Fibroblast of skin of scalp (primary cell): ENCODE measurements at regions not wholly inside any gene's neighbourhood (a gene's known extent, or its start where the extent isn't known, plus 50 kb on each side); places are given as distances from the start of the nearest gene placed in this dataset.
A peak's percentile ranks its signal among the peaks of the same experiment; 100 is the strongest.
"Not testable (repeated sequence)": the region's sequence is repeated elsewhere in the genome, so short reads cannot be mapped to it uniquely, and the experiment has no call there.

Experiments
- DNase-seq: peaks from one replicate; pipeline ENCODE4 v3.0.0-alpha.2; 2013

GRCh38 chr3:130151555-130151954, 69.9 kb downstream of the ALG1L2 start:
- DNase-seq = not testable (repeated sequence)

GRCh38 chr3:130153247-130153646, 71.6 kb downstream of the ALG1L2 start:
- not testable (repeated sequence) for DNase-seq

DNA sequence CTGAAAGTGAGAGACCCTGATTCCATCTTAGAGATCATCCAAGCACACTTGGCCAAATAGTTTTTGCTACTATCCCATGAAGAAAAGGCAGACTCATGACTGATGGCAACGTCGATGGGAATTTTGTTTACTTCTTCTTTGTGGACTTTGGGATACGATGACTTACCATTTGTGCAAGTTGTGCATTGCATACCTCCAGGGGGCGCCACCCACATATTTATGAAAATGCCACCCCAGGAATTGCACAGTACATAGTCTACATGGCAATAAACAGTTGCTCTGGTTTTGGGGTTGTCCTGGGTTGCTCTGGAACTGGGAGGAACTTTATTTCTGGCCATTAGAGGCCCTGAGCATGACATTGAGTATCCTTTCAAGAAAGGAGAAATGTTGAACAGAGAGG, 73.8 kb downstream of the ALG1L2 start:
- not testable (repeated sequence) for DNase-seq

- DNase-seq = not testable (repeated sequence)
Observed at GRCh38 chr3:130166856-130167255, 85.2 kb downstream of the ALG1L2 start.

GRCh38 chr3:130175195-130175594, 93.6 kb downstream of the ALG1L2 start:
- DNase-seq = not testable (repeated sequence)

DNA sequence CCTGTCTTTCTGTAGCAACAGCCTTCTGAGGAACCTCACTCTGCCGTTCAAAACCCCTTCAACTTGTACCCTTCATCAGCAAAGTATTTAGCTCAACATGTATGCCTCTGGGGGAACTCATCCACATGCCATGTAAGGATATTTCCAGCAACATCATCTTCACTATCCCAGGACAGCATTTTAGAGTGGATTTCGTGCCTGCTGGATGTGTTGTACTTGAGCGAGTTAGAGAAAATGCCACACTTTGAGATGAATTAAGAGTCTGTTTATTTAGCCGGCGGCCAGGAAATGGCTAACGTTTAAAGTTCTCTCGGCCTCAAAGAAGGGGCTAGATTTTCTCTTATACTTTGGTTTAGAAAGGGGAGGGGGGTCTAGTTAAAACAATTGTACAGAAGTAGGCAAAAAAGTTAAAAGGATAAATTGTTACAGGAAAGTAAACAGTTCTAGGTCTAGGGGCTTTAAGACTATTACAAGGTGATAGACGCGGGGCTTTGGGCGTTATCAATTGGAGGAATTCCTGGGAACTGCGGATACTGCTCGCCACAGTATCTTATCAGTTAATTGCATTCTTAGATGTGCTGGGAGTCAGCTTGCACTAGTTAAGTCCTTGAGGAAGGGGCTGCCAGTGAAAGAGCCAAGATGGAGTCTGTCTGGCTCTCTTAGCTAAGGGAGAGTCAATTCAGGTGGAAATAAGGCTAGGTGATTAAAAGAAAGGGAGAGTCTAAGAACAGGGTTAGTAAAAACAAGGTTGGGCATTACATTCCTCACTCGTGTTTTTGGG, 95.0 kb downstream of the ALG1L2 start:
- not testable (repeated sequence) for DNase-seq

- DNase-seq = not testable (repeated sequence)
Observed at GRCh38 chr3:130178835-130179234, 97.2 kb downstream of the ALG1L2 start.

DNA sequence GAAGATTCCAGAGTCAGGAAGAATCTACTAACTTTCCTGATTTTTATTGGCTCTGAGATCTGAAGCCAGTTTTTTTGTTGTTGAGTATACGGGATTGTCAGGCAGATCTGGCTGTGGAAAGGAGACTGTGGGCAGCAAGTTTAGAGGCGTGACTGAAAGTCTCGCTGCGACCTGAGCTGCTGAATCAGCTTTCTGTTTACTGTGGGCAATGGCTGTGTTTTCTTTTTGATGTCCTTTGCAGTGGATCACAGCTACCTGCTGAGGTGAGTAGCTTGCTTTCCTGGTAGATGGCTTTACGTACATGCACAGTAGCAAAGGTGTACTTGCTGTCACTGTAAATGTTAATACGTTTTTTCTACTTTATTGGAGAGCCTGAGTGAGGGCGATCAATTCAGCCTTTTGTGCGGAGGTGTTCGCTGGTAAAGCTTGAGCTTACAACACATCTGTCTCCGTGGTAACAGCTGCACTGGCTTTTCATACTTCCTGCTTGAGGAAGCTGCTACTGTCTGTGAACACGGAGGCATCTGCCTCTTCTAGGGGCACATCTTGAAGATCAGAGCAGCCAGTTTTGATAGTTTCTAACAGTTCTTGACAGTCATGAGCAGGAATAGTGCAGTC, 97.8 kb downstream of the ALG1L2 start:
- peak; percentile 4 for DNase-seq

- DNase-seq = not testable (repeated sequence)
Observed at GRCh38 chr3:130182475-130182874, 100.8 kb downstream of the ALG1L2 start.

GRCh38 chr3:130183689-130184088, 102.1 kb downstream of the ALG1L2 start:
- not testable (repeated sequence) for DNase-seq

- DNase-seq = not testable (repeated sequence)
Observed at GRCh38 chr3:130184152-130185024, 102.8 kb downstream of the ALG1L2 start.

- DNase-seq = not testable (repeated sequence)
Observed at GRCh38 chr3:130201272-130201671, 119.6 kb downstream of the ALG1L2 start.

GRCh38 chr3:130203633-130204032, 122.0 kb downstream of the ALG1L2 start:
- DNase-seq = not testable (repeated sequence)

- DNase-seq = no peak
Observed at GRCh38 chr3:130227540-130227939, 117.9 kb upstream of the COL6A5 start.

- DNase-seq = no peak
Observed at GRCh38 chr3:130242850-130243569, 102.5 kb upstream of the COL6A5 start.

DNA sequence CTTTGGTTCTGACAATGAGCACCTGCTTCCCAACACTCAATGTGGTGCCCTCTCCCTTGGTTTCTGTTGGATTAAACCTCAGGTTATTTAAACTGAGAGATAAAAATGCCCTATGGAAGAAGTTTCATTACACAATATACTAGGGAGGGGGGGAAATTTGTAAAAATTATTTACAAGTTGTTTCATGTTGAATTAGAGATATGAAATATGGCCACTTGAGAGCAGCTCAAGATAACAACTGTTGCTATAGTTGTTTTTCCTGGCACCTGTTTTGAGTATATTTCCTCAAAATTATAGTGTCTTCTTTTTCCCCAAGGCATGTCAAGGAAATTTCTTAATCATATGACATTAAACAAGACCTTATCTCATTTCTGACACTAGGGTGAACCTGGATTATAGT, 101.7 kb upstream of the COL6A5 start:
- no peak for DNase-seq

GRCh38 chr3:130250982-130251381, 94.5 kb upstream of the COL6A5 start:
- DNase-seq = no peak

DNA sequence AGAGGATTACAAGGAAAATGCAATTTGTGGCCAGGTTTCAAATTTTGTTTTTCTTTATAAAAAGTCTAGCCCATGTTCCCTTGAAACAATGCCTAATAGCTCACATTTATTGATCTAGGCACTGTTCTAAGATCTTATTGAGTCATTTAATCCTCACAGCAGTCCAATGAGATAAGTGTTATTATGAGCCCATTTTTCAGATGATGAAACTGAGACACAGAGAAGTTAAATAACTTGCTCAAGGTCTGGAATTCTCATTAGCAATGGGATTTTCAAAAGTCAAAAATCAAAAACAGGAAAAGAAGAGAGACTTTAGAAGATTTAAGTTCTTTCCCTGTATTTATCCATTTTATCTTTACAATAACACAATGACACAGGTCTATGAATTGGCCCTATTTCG, 90.0 kb upstream of the COL6A5 start:
- DNase-seq = no peak

DNA sequence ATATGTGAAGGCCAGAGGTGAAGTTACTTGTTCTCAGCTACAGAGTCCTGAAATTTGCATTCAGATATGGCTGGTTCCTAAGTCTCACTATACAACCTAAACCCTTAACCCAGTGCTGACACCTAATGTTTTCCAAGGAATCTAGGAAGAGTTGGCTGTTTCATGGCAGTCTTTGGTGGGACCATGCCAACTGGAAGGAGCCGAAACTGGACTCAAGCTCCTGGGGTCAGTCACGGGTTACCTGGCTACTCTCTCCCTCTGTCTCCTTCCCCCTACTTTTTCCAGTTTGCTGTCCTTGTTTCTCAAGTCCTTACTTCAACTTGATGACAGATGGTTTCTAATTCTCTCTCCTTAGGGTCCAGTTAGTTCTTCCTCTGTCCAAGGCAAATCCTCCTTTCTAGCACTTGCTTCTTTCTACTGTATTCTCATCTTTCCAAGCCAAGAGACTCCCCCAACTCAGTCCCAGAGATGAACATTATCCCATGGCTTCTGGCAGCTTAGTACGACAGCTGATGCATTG, 88.6 kb upstream of the COL6A5 start:
- no peak for DNase-seq

- DNase-seq = no peak
Observed at GRCh38 chr3:130258532-130258952, 86.9 kb upstream of the COL6A5 start.

- no peak for DNase-seq
Observed at GRCh38 chr3:130259166-130259874, 86.2 kb upstream of the COL6A5 start.
